SH-SY5Y (cell line): ENCODE measurements at regions not wholly inside any gene's neighbourhood (a gene's known extent, or its start where the extent isn't known, plus 50 kb on each side); places are given as distances from the start of the nearest gene placed in this dataset.

Experiments used
- GATA2 ChIP-seq: IDR thresholded peaks from 2 replicates; pipeline ENCODE4 v1.6.1; 2011; ENCODE audit warnings: mild to moderate bottlenecking, low read depth, low read length
- GATA3 ChIP-seq: IDR thresholded peaks from 2 replicates; pipeline ENCODE4 v1.6.1; 2011; ENCODE audit warnings: low read depth, mild to moderate bottlenecking, low read length, moderate library complexity

GRCh38 chr5:135688385-135688784 lies 109.6 kb upstream of the CXCL14 start:
- TF ChIP-seq GATA2 = no peak
- TF ChIP-seq GATA3 = no peak
